ENCODE measurements at regions not wholly inside any gene's neighbourhood (a gene's known extent, or its start where the extent isn't known, plus 50 kb on each side); places are given as distances from the start of the nearest gene placed in this dataset.

- no peak overlapping the region for H3K4me3 ChIP-seq (replicated peaks; ENCODE audit: insufficient read depth, low read length)
- H3K27me3 ChIP-seq (ENCODE audit: insufficient read depth, poor library complexity, severe bottlenecking): no peaks in the 10 kb centered on the region
- no peak for TF ChIP-seq SPI1 (IDR thresholded peaks at IDR 0.05; ENCODE audit: borderline replicate concordance, low read depth)
- TF ChIP-seq CTCF (IDR thresholded peaks at IDR 0.05; ENCODE audit: insufficient read depth, low read length): no peak
- TF ChIP-seq REST (IDR thresholded peaks at IDR 0.05; ENCODE audit: insufficient replicate concordance, low read depth): no peak
- no peak for TF ChIP-seq GABPA (IDR thresholded peaks at IDR 0.05; ENCODE audit: low read depth)
- no peak for TF ChIP-seq POLR2AphosphoS5 (IDR thresholded peaks at IDR 0.05; ENCODE audit: low read depth)
- no peak for DNase-seq (ENCODE audit: low read depth in 1 of 2, low spot score in 1 of 2)
- no peak overlapping the region for H3K27ac ChIP-seq (replicated peaks)
These were observed 270.0 kb upstream of the FN1 start for GRCh38 chr2:215705771-215706361.

GRCh38 chr2:215705281-215705680 lies 269.4 kb upstream of the FN1 start:
- TF ChIP-seq CTCF (IDR thresholded peaks at IDR 0.05; ENCODE audit: insufficient read depth, low read length): no peak
- TF ChIP-seq POLR2AphosphoS5 (IDR thresholded peaks at IDR 0.05; ENCODE audit: low read depth): no peak
- TF ChIP-seq SPI1 (IDR thresholded peaks at IDR 0.05; ENCODE audit: borderline replicate concordance, low read depth): no peak
- TF ChIP-seq REST (IDR thresholded peaks at IDR 0.05; ENCODE audit: insufficient replicate concordance, low read depth): no peak
- TF ChIP-seq GABPA (IDR thresholded peaks at IDR 0.05; ENCODE audit: low read depth): no peak
- Histone ChIP-seq H3K27ac (replicated peaks) (no peak overlapping the region), H3K27me3 (ENCODE audit: insufficient read depth, poor library complexity, severe bottlenecking) (no peaks in the 10 kb centered on the region), H3K4me3 (replicated peaks; ENCODE audit: insufficient read depth, low read length) (no peak overlapping the region)
- DNase-seq (ENCODE audit: low read depth in 1 of 2, low spot score in 1 of 2): no peak

GRCh38 chr2:215702116-215702902 lies 266.4 kb upstream of the FN1 start:
- TF ChIP-seq CTCF (IDR thresholded peaks at IDR 0.05; ENCODE audit: insufficient read depth, low read length): no peak
- H3K27ac ChIP-seq (replicated peaks): no peak overlapping the region
- no peaks in the 10 kb centered on the region for H3K27me3 ChIP-seq (ENCODE audit: insufficient read depth, poor library complexity, severe bottlenecking)
- no peak overlapping the region for H3K4me3 ChIP-seq (replicated peaks; ENCODE audit: insufficient read depth, low read length)
- DNase-seq (ENCODE audit: low read depth in 1 of 2, low spot score in 1 of 2): no peak

All from HL-60 (cell line).